Activated T-cell treated with anti-CD3 and anti-CD28 coated beads for 48 hours (primary cell): ENCODE measurements at regions not wholly inside any gene's neighbourhood (a gene's known extent, or its start where the extent isn't known, plus 50 kb on each side); places are given as distances from the start of the nearest gene placed in this dataset.
"Not testable (repeated sequence)": the region's sequence is repeated elsewhere in the genome, so short reads cannot be mapped to it uniquely, and the experiment has no call there.

Experiments
- DNase-seq: peaks from one replicate; pipeline ENCODE4 v3.0.0-alpha.2; 2020; ENCODE audit warnings: low read depth

- DNase-seq: no peak
Measured at GRCh38 chr2:60356346-60356745, 197.1 kb downstream of the BCL11A start.

- DNase-seq: no peak
Measured at GRCh38 chr2:60355849-60356261, 197.6 kb downstream of the BCL11A start.

DNA sequence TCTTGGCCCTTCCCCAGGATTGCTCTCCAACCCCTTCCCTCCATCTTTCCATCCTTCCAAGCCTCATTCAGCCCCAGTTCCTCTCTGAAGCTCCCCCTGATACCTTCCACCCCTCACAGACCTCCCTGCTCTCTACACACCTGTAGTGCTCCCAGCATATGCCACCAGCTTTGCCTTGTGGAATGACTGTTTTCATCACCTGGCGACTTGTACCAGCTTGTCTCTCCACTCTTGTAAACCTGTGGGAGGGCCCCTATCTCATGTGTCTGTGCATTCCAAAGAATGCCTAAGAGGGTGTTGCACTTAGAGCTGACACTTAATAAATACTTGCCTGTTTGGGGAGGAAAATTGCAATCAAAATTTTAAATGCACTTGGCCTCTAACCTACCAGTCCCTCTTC, 198.7 kb downstream of the BCL11A start:
- no peak for DNase-seq

- no peak for DNase-seq
Measured at GRCh38 chr2:60353863-60354262, 199.6 kb downstream of the BCL11A start.

- no peak for DNase-seq
Measured at GRCh38 chr2:60353406-60353800, 200.1 kb downstream of the BCL11A start.

DNA sequence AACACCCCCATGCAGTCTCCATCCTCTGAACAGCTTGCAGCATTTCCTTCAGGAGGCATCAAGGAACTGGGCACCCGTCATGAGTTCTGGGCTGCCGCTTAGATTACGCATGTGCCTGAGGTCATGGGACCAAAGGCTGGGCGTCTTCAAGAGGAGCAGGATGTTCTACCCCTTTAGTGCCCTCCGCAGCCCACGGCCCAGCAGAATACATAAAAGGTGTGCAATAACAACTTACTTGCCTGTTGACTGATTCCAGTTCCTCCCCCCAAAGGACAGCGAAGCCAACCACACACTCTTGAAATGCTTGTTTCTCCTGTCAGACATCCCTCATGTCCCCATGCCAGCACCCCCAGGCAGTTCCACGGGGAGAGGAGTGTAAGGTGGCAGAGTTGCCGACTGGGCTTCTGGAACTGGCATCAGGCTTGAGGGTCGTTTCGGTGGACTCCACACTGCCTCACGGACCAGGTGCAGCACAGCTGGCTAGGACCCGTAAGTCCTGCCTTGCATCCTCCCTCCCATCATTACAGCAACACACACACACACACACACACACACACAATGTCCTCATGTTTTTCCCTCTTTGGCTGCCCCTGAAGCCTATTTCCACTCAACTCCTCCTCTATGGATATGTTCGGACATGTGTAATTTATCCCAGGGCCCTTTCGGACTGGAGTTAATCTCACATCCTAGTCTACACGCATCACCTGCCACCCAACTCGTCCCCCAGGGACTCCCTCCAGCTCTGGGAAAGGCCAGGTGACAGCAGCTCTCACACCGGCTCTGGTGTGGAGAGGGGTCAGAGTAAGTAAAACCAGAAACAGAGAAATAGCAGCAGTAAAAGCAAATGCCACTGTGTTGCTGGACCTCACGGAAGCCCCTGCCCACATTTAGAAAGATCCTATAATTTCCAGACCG, 200.7 kb downstream of the BCL11A start:
- DNase-seq: no peak

- no peak for DNase-seq
Measured at GRCh38 chr2:60351802-60352201, 201.7 kb downstream of the BCL11A start.

GRCh38 chr2:60351321-60351720, 202.1 kb downstream of the BCL11A start:
- no peak for DNase-seq

GRCh38 chr2:60350791-60351190, 202.7 kb downstream of the BCL11A start:
- no peak for DNase-seq

GRCh38 chr2:60347781-60348180, 205.7 kb downstream of the BCL11A start:
- DNase-seq: no peak

DNA sequence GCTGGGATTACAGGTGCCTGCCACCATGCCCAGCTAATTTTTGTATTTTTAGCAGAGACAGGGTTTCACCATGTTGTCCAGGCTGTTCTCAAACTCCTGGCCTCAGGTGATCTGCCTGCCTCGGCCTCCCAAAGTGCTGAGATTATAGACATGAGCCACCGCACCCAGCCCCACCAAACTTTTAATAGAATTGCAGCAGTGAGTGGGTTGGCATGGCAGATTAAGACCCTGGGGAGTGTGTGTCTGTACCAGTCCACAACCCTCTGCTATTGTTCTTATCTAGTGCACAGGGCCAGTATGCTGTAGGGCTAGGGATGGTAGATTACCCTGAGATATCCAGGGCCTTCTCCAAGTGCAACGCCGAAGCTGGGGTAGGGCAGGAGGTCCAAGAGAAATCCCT, 211.0 kb downstream of the BCL11A start:
- DNase-seq: not testable (repeated sequence)

- DNase-seq: no peak
Measured at GRCh38 chr2:60341151-60341550, 212.3 kb downstream of the BCL11A start.

DNA sequence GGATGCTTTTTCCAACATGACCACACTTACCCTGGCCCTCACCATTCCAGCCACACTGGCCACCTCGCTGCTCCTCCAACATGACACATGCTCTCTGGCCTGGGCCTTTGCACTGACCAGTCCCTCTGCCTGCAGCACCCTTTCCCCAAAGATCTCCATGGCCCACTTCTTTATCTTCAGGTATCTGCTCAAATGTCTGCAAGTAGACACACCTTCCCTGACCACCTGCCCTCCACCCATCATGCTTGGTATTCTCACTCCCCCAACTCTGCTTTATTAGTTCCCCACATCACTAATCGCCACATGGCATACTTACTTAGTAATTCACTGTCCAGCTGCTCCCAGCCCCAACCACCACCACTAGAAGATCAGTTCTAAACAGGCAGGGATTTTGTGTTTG, 214.2 kb downstream of the BCL11A start:
- no peak for DNase-seq

- no peak for DNase-seq
Measured at GRCh38 chr2:60337142-60337497, 216.3 kb downstream of the BCL11A start.

GRCh38 chr2:60336442-60337141, 216.9 kb downstream of the BCL11A start:
- no peak for DNase-seq

DNA sequence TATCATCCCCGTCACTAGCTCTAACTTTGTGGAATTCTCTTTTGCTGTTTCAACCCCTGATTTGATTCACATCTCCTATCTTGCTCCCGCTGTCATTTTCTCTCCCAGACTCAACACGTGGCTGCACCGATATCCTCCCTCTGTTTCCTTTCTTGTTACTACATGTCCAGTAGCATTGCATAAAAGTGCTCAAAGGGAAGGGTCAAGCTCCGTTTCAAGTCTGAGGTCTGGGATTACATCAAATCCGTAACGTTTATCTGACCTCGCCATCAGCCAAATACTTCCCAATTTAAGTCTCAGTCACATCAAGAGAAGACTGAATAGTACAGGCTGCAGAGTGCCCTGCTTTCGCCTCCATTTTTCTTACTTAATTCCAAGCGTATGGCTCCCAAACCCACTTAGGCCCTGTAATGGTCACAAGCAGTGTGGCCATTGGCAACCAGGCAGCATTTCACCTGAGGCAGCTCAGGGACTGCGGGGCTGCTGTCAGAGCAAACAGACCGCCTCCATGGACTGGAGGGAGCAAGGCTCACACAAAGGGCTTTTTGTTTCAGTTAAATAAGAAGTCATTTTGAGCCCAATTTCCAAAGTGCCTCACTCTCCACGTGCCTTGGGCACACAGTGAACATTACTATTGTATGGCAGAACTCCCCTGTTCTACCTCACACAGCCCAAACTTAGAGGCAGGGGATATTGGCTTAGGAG, 217.8 kb downstream of the BCL11A start:
- DNase-seq: no peak

GRCh38 chr2:60334610-60335009, 218.8 kb downstream of the BCL11A start:
- DNase-seq: no peak

GRCh38 chr2:60333264-60333663, 220.2 kb downstream of the BCL11A start:
- no peak for DNase-seq

DNA sequence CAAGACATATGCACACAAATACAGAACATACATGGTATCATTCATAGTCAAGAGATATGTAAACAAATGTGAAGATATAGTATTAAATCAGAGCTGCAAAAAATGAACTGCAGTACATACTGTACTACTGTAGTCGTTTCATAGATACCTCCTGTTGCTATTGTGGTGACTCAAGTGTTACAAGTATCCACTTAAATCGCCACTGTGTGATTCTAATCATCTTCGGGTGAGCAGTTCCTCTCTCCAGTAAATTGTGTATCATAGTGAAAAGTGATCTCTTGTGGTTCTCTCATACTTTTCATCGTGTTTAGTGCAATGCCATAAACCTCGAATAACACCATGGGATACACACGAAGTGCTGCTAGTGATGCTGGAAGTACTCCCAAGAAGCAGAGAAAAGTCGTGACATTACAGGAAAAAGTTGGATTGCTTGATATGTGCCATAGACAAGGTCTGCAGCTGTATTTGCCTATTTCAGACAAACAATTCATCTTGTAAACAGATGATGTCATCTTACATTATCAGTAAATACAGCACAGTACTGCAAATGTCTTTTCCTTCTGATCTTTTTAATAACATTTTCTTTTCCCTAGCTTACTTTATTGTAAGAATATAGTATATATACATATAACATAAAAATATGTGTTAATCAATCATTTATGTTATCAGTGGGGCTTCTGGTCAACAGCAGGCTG, 222.2 kb downstream of the BCL11A start:
- no peak for DNase-seq

DNA sequence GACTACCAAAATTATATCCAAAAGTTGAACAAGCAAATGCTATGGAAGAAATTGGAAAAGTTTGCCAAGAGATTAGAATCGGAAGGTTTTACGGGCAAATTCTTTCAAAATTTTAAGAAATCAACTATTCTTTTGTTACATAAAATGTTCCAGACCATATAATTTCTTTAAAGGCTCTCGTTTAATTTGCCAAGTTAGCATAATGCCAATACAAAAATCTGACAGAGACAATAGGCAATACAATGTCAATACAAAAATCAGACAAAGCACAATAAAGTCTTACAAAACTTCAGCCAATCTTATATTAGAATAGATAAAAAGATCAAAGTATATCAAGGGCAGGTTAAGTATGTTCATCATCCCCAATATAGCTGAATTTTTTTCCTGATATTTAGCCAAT, 224.2 kb downstream of the BCL11A start:
- no peak for DNase-seq

- DNase-seq: no peak
Measured at GRCh38 chr2:60324536-60324935, 228.9 kb downstream of the BCL11A start.

DNA sequence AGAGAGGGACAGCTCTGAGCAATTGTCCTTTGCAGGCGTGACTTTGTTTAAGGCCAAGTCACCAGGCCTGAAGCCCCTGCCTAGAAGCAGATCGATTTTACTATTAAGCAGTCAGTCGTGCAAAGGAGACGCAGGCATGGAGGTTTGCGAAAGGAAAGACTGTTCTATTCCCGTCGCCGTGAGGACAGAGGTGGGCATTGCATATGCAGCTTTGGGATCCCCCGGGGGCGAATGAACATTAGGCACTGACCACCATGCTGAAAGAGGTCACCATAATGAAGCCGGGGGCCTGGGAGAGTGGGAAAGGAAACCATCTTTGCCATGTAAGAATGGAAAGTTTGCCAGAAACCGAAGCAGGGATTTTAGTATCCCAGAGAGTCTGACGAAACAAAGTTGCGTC, 231.6 kb downstream of the BCL11A start:
- DNase-seq: no peak
